ENCODE measurements at regions not wholly inside any gene's neighbourhood (a gene's known extent, or its start where the extent isn't known, plus 50 kb on each side); places are given as distances from the start of the nearest gene placed in this dataset.

- TF ChIP-seq EZH2 (optimal IDR thresholded peaks at IDR 0.05; ENCODE audit: low read depth, low read length) (no peak), CTCF (IDR thresholded peaks at IDR 0.05; ENCODE audit: low read length) (no peak), EZH2phosphoT487 (IDR thresholded peaks at IDR 0.05; ENCODE audit: low read length) (no peak)
Measured at GRCh38 chr5:33364406-33364805, 76.4 kb upstream of the TARS1 start.
